ENCODE measurements at regions not wholly inside any gene's neighbourhood (a gene's known extent, or its start where the extent isn't known, plus 50 kb on each side); places are given as distances from the start of the nearest gene placed in this dataset.

GRCh38 chr12:77231501-77231918, 166.1 kb upstream of the E2F7 start:
- Histone ChIP-seq H4K91ac (ENCODE audit: insufficient read depth, low read depth, low read length) (no peak overlapping the region), H2BK20ac (ENCODE audit: low read depth, low read length) (no peak overlapping the region), H2AK5ac (ENCODE audit: low read depth, low read length) (no peak overlapping the region), H3K23ac (ENCODE audit: low read depth, low read length) (no peak overlapping the region), H4K20me1 (ENCODE audit: insufficient read depth, low read length) (no peaks in the 10 kb centered on the region), H3K9me1 (ENCODE audit: insufficient read depth, low read length) (no peaks in the 10 kb centered on the region), H3K56ac (ENCODE audit: extremely low read depth, insufficient read depth, low read length) (no peak overlapping the region), H3K9ac (ENCODE audit: low read depth, low read length) (no peak overlapping the region), H3K79me1 (ENCODE audit: low read depth in 1 of 2, low read length in 2 of 2) (no peaks in the 10 kb centered on the region), H2AFZ (replicated peaks; ENCODE audit: low read length, poor library complexity) (no peak overlapping the region), H3K4ac (ENCODE audit: low read depth, low read length) (no peak overlapping the region), H2BK15ac (ENCODE audit: low read depth, low read length) (no peak overlapping the region), H3K4me3 (ENCODE audit: insufficient read depth, low read depth, low read length) (no peak overlapping the region), H3K9me3 (ENCODE audit: control insufficient read depth, insufficient read depth, low read length) (no peaks in the 10 kb centered on the region), H2AK9ac (replicated peaks; ENCODE audit: low read depth, low read length, poor library complexity) (no peak overlapping the region), H3K14ac (replicated peaks; ENCODE audit: low read depth, low read length) (no peak overlapping the region), H4K8ac (ENCODE audit: low read depth in 2 of 2, low read length in 2 of 2) (no peak overlapping the region), H3K4me1 (ENCODE audit: control insufficient read depth, insufficient read depth, low read length) (no peaks in the 10 kb centered on the region), H3K18ac (ENCODE audit: low read depth, low read length) (no peak overlapping the region), H2BK5ac (ENCODE audit: low read depth, low read length, poor library complexity, severe bottlenecking) (no peak overlapping the region), H4K5ac (ENCODE audit: low read depth, low read length) (no peak overlapping the region), H3K36me3 (ENCODE audit: control insufficient read depth, insufficient read depth, low read length) (no peaks in the 10 kb centered on the region), H2BK120ac (ENCODE audit: low read depth, low read length) (no peak overlapping the region), H3K27ac (ENCODE audit: insufficient read depth, low read length) (no peak overlapping the region), H3K4me2 (ENCODE audit: low read depth, low read length) (no peak overlapping the region), H3K27me3 (ENCODE audit: control insufficient read depth, insufficient read depth, low read length) (no peaks in the 10 kb centered on the region; the same call in 1 of the 2 replicates)
- in situ Hi-C loops (cut with MboI; ENCODE audit: low sequenced_read_pairs) (no loop called here), dilution Hi-C loops (cut with HindIII; ENCODE audit: low sequenced_read_pairs, unreplicated experiment) (no loop called here), intact Hi-C loops (cut with micrococcal nuclease) (no loop called here)
- no peak for TF ChIP-seq CTCF (conservative IDR thresholded peaks at IDR 0.05; ENCODE audit: low read depth, low read length)
- TF ChIP-seq MAZ (IDR thresholded peaks at IDR 0.05; ENCODE audit: borderline replicate concordance, low read depth, low read length), result no peak
- TF ChIP-seq CEBPB (IDR thresholded peaks at IDR 0.05; ENCODE audit: low read depth, low read length), result peak; percentile 83
- TF ChIP-seq BHLHE40 (IDR thresholded peaks at IDR 0.05; ENCODE audit: low read depth, low read length), result no peak
- TF ChIP-seq FOS (IDR thresholded peaks at IDR 0.05; ENCODE audit: low read depth, low read length), result no peak
- peak; percentile 49; the same call in 1 of the 2 replicates for TF ChIP-seq NFE2L2 (IDR thresholded peaks at IDR 0.05; ENCODE audit: low read depth, low read length)
- CTCF ChIA-PET, result interaction anchor here (0.8 kb wide), 1 partner anchor 22 kb away, joined by 3 read pairs; no protein-coding TSS in a partner anchor
- WGBS, 2 experiments (ENCODE audit: extremely low coverage in 2 of 2, insufficient read length in 1 of 2), result no CpG with 5 or more reads among the region's 5 CpGs
- ATAC-seq (ENCODE audit: low read depth) (peak; percentile 63), DNase-seq (peak; percentile 55)
- POLR2A ChIA-PET (ENCODE audit: unreplicated experiment), result no interaction called here
- no TSS peak for BruUV-seq (replicated peaks)

Measured in IMR-90 (cell line).